ENCODE measurements at regions not wholly inside any gene's neighbourhood (a gene's known extent, or its start where the extent isn't known, plus 50 kb on each side); places are given as distances from the start of the nearest gene placed in this dataset.
"Not testable (repeated sequence)": the region's sequence is repeated elsewhere in the genome, so short reads cannot be mapped to it uniquely, and the experiment has no call there.

- no peak for DNase-seq (ENCODE audit: low spot score)
These were observed 64.5 kb upstream of the TNFAIP3 start for GRCh38 chr6:137802408-137803182.

GRCh38 chr6:137804637-137805036 lies 62.4 kb upstream of the TNFAIP3 start:
- DNase-seq (ENCODE audit: low spot score) = no peak

GRCh38 chr6:137805622-137806021 lies 61.4 kb upstream of the TNFAIP3 start:
- no peak for DNase-seq (ENCODE audit: low spot score)

- no peak for DNase-seq (ENCODE audit: low spot score)
These were observed 60.0 kb upstream of the TNFAIP3 start for GRCh38 chr6:137806914-137807682.

GRCh38 chr6:137808191-137808590 lies 58.9 kb upstream of the TNFAIP3 start:
- no peak for DNase-seq (ENCODE audit: low spot score)

- DNase-seq (ENCODE audit: low spot score) = no peak
These were observed 58.2 kb upstream of the TNFAIP3 start for GRCh38 chr6:137808836-137809315.

GRCh38 chr6:137809895-137810553 lies 57.0 kb upstream of the TNFAIP3 start:
- not testable (repeated sequence) for DNase-seq (ENCODE audit: low spot score)

- no peak for DNase-seq (ENCODE audit: low spot score)
These were observed 56.4 kb upstream of the TNFAIP3 start for GRCh38 chr6:137810554-137811120.

- peak; percentile 78 for DNase-seq (ENCODE audit: low spot score)
These were observed 55.7 kb upstream of the TNFAIP3 start for GRCh38 chr6:137811121-137811915.

- DNase-seq (ENCODE audit: low spot score) = no peak
These were observed 55.0 kb upstream of the TNFAIP3 start for GRCh38 chr6:137811916-137812553.

GRCh38 chr6:137813308-137813970 lies 53.6 kb upstream of the TNFAIP3 start:
- no peak for DNase-seq (ENCODE audit: low spot score)

GRCh38 chr6:137814030-137814429 lies 53.0 kb upstream of the TNFAIP3 start:
- not testable (repeated sequence) for DNase-seq (ENCODE audit: low spot score)

- DNase-seq (ENCODE audit: low spot score) = no peak
These were observed 51.4 kb upstream of the TNFAIP3 start for GRCh38 chr6:137815692-137816091.

GRCh38 chr6:137816133-137816579 lies 50.9 kb upstream of the TNFAIP3 start:
- DNase-seq (ENCODE audit: low spot score) = no peak

GRCh38 chr6:137816688-137817618 lies 50.1 kb upstream of the TNFAIP3 start:
- DNase-seq (ENCODE audit: low spot score) = no peak

All from mucosa of gallbladder (tissue), 1 donor.